ENCODE measurements at regions not wholly inside any gene's neighbourhood (a gene's known extent, or its start where the extent isn't known, plus 50 kb on each side); places are given as distances from the start of the nearest gene placed in this dataset.

- H3K27me3 ChIP-seq (replicated peaks; ENCODE audit: control insufficient read depth, insufficient read depth, low read length), result no peaks in the 10 kb centered on the region; the same call in 1 of the 2 replicates
- H3K4me1 ChIP-seq, result no peaks in the 10 kb centered on the region
- H3K27me3 Mint-ChIP-seq (ENCODE audit: insufficient read depth, unreplicated experiment), result peaks cover 11% of the 10 kb centered on the region
- H3K9me3 Mint-ChIP-seq (ENCODE audit: unreplicated experiment), result no peaks in the 10 kb centered on the region
- POLR2A ChIA-PET, result no interaction called here
- intact Hi-C loops (cut with micrococcal nuclease; ENCODE audit: unreplicated experiment), result no loop called here
- H3K27ac Mint-ChIP-seq (ENCODE audit: unreplicated experiment), result no peak overlapping the region
- BruUV-seq (replicated peaks), result no TSS peak
- no peak overlapping the region for H3K4me3 Mint-ChIP-seq (ENCODE audit: unreplicated experiment)
- DNase-seq, result no peak
- no peak for TF ChIP-seq CTCF (IDR thresholded peaks at IDR 0.05; ENCODE audit: insufficient read depth in 1 of 2, low read depth in 1 of 2, low read length in 1 of 2, severe bottlenecking in 1 of 2, unreplicated experiment in 1 of 2)
- H3K4me1 Mint-ChIP-seq (ENCODE audit: low read depth, unreplicated experiment), result no peaks in the 10 kb centered on the region
- no peak overlapping the region for H3K4me3 ChIP-seq (ENCODE audit: low read depth, low read length)
- no peaks in the 10 kb centered on the region for H3K9me3 ChIP-seq
- CTCF ChIA-PET, result no interaction called here
- H3K36me3 Mint-ChIP-seq (ENCODE audit: insufficient read depth, unreplicated experiment), result no peaks in the 10 kb centered on the region
- H3K36me3 ChIP-seq (ENCODE audit: control insufficient read depth, insufficient read depth, low read length), result no peaks in the 10 kb centered on the region
These were observed 355.2 kb downstream of the CCSER2 start for GRCh38 chr10:84683550-84683949.

- no TSS peak for BruUV-seq (replicated peaks)
- TF ChIP-seq CTCF (IDR thresholded peaks at IDR 0.05; ENCODE audit: insufficient read depth in 1 of 2, low read depth in 1 of 2, low read length in 1 of 2, severe bottlenecking in 1 of 2, unreplicated experiment in 1 of 2), result no peak
- H3K4me3 ChIP-seq (ENCODE audit: low read depth, low read length), result no peak overlapping the region
- H3K9me3 ChIP-seq, result no peaks in the 10 kb centered on the region
- CTCF ChIA-PET, result no interaction called here
- Mint-ChIP-seq H3K27me3 (ENCODE audit: insufficient read depth, unreplicated experiment) (peaks cover 11% of the 10 kb centered on the region), H3K9me3 (ENCODE audit: unreplicated experiment) (no peaks in the 10 kb centered on the region), H3K36me3 (ENCODE audit: insufficient read depth, unreplicated experiment) (no peaks in the 10 kb centered on the region), H3K4me1 (ENCODE audit: low read depth, unreplicated experiment) (no peaks in the 10 kb centered on the region), H3K4me3 (ENCODE audit: unreplicated experiment) (no peak overlapping the region), H3K27ac (ENCODE audit: unreplicated experiment) (no peak overlapping the region)
- intact Hi-C loops (cut with micrococcal nuclease; ENCODE audit: unreplicated experiment), result no loop called here
- no peak for DNase-seq
- H3K36me3 ChIP-seq (ENCODE audit: control insufficient read depth, insufficient read depth, low read length), result no peaks in the 10 kb centered on the region
- no peaks in the 10 kb centered on the region for H3K4me1 ChIP-seq
- POLR2A ChIA-PET, result no interaction called here
- no peaks in the 10 kb centered on the region; the same call in 1 of the 2 replicates for H3K27me3 ChIP-seq (replicated peaks; ENCODE audit: control insufficient read depth, insufficient read depth, low read length)
These were observed 355.8 kb downstream of the CCSER2 start for GRCh38 chr10:84683980-84684740.

- POLR2A ChIA-PET, result no interaction called here
- no TSS peak for BruUV-seq (replicated peaks)
- no peaks in the 10 kb centered on the region for H3K4me1 Mint-ChIP-seq (ENCODE audit: low read depth, unreplicated experiment)
These were observed 356.8 kb downstream of the CCSER2 start for GRCh38 chr10:84685047-84685660.

More at GRCh38 chr10:84685047-84685660, 356.8 kb downstream of the CCSER2 start:
- no peaks in the 10 kb centered on the region for H3K9me3 Mint-ChIP-seq (ENCODE audit: unreplicated experiment)
- Histone ChIP-seq H3K4me3 (ENCODE audit: low read depth, low read length) (no peak overlapping the region), H3K4me1 (no peaks in the 10 kb centered on the region), H3K36me3 (ENCODE audit: control insufficient read depth, insufficient read depth, low read length) (no peaks in the 10 kb centered on the region), H3K9me3 (no peaks in the 10 kb centered on the region), H3K27me3 (replicated peaks; ENCODE audit: control insufficient read depth, insufficient read depth, low read length) (no peaks in the 10 kb centered on the region)
- H3K27ac Mint-ChIP-seq (ENCODE audit: unreplicated experiment), result no peak overlapping the region
- H3K36me3 Mint-ChIP-seq (ENCODE audit: insufficient read depth, unreplicated experiment), result no peaks in the 10 kb centered on the region
- peaks cover 11% of the 10 kb centered on the region for H3K27me3 Mint-ChIP-seq (ENCODE audit: insufficient read depth, unreplicated experiment)
- intact Hi-C loops (cut with micrococcal nuclease; ENCODE audit: unreplicated experiment), result no loop called here
- no peak for DNase-seq
- TF ChIP-seq CTCF (IDR thresholded peaks at IDR 0.05; ENCODE audit: insufficient read depth in 1 of 2, low read depth in 1 of 2, low read length in 1 of 2, severe bottlenecking in 1 of 2, unreplicated experiment in 1 of 2), result no peak
- H3K4me3 Mint-ChIP-seq (ENCODE audit: unreplicated experiment), result no peak overlapping the region
- CTCF ChIA-PET, result no interaction called here

Data from Caco-2 (cell line).